Transverse colon (tissue), 4 donors: ENCODE measurements at regions not wholly inside any gene's neighbourhood (a gene's known extent, or its start where the extent isn't known, plus 50 kb on each side); places are given as distances from the start of the nearest gene placed in this dataset.

Source experiments
- DNase-seq: peaks from one replicate; pipeline ENCODE4 v3.0.0-alpha.2; 2019
- H3K27ac ChIP-seq, 4 donors: fragments of 200-600 bp; sonication (generic); 2 replicates each; pipeline ENCODE4 v1.5.1; 2016 to 2018; ENCODE audit warnings: inconsistent platforms in 4 of 4
- H3K27me3 ChIP-seq: fragments of 200-600 bp; sonication (generic); 2 replicates; pipeline ENCODE4 v1.5.1; 2017; ENCODE audit warnings: inconsistent platforms
- H3K36me3 ChIP-seq, 4 donors: fragments of 200-600 bp; sonication (generic); 2 replicates each; pipeline ENCODE4 v1.5.1; 2017 to 2019; ENCODE audit warnings: inconsistent platforms in 4 of 4
- H3K4me1 ChIP-seq, 4 donors: fragments of 200-600 bp; sonication (generic); 2 replicates each; pipeline ENCODE4 v1.5.1; 2017 to 2020; ENCODE audit warnings: inconsistent platforms in 4 of 4
- H3K4me3 ChIP-seq, 4 donors: fragments of 200-600 bp; sonication (generic); 1 replicate in 1 of 4; 2 replicates in 3 of 4; pipeline versions ENCODE4 v1.5.1 to v1.6.1; 2017 to 2019; ENCODE audit warnings: inconsistent platforms in 4 of 4
- H3K9me3 ChIP-seq, 2 donors: fragments of 200-600 bp; sonication (generic); 2 replicates each; pipeline ENCODE4 v1.5.1; 2017 to 2019; ENCODE audit warnings: inconsistent platforms in 2 of 2
- CTCF ChIP-seq, 5 experiments: fragments of 200-600 bp in 3 of 5; fragments of 450-650 bp in 2 of 5; sonication (generic) in 3 of 5; IDR thresholded peaks; 1 replicate in 2 of 5; 2 replicates in 3 of 5; pipeline ENCODE4 v1.5.1; 2016 to 2017; ENCODE audit warnings: antibody characterized with exemption in 5 of 5, inconsistent platforms in 3 of 5, mild to moderate bottlenecking in 2 of 5, moderate library complexity in 1 of 5
- EP300 ChIP-seq: sonication (generic); formaldehyde crosslinking; IDR thresholded peaks from one replicate; pipeline ENCODE4 v1.6.1; 2017; ENCODE audit warnings: antibody characterized with exemption, low read depth
- POLR2A ChIP-seq: fragments of 450-650 bp; IDR thresholded peaks from one replicate; pipeline ENCODE4 v1.6.1; 2016; ENCODE audit warnings: antibody characterized with exemption, mild to moderate bottlenecking, moderate library complexity
- POLR2AphosphoS5 ChIP-seq, 3 donors: sonication (generic); formaldehyde crosslinking; IDR thresholded peaks; one replicate each; pipeline ENCODE4 v1.6.1; 2016; ENCODE audit warnings: antibody characterized with exemption in 3 of 3
- WGBS, 2 donors: methylation state at CpG; one replicate each; pipeline ENCODE4 v1.1.5; 2018; ENCODE audit warnings: low coverage in 1 of 2; 5-methylcytosine and 5-hydroxymethylcytosine counted together
- in situ Hi-C, 4 donors: fragments of 200-750 bp; cut with MboI; loops; one replicate each; pipeline versions ENCODE4 v1.15.0 to v1.15.1; 2017; ENCODE audit warnings: low sequenced_read_pairs in 3 of 4, low pct_ligation_motif_present in 1 of 4, low pct_unique_long_range_greater_than_20kb in 1 of 4
- intact Hi-C: fragments of 100-400 bp; cut with DNase I; formaldehyde crosslinking; loops from one replicate; pipeline ENCODE4 v1.15.1; 2023; ENCODE audit warnings: low total_unique reads

- 47 to 64% methylated on average over 6 of the region's 6 CpGs for WGBS, 2 donors
- no peak overlapping the region for H3K27ac ChIP-seq
Observed at GRCh38 chr13:73610799-73611592, 523.2 kb downstream of the KLF12 start.

GRCh38 chr13:73608711-73609485, 525.3 kb downstream of the KLF12 start:
- no peak for DNase-seq
- Histone ChIP-seq H3K36me3 (no peaks in the 10 kb centered on the region), H3K27ac (no peak overlapping the region), H3K4me1 (peaks cover 0 to 9% (median 2%) of the 10 kb centered on the region in 4 donors), H3K27me3 (no peaks in the 10 kb centered on the region), H3K9me3 (peaks cover 0 to 5% of the 10 kb centered on the region in 2 donors), H3K4me3 (no peak overlapping the region)
- TF ChIP-seq POLR2A (no peak), CTCF (IDR thresholded peaks at IDR 0.05) (no peak), EP300 (no peak), POLR2AphosphoS5 (IDR thresholded peaks at IDR 0.05) (no peak)
- in situ Hi-C loops (no loop called here), intact Hi-C loops (no loop called here)
- WGBS, 2 donors, result 73 to 77% methylated on average over 5 to 7 of the region's 7 CpGs

More at GRCh38 chr13:73610799-73611592, 523.2 kb downstream of the KLF12 start:
- H3K4me3 ChIP-seq, result no peak overlapping the region
- peaks cover 0 to 9% (median 2%) of the 10 kb centered on the region in 4 donors for H3K4me1 ChIP-seq
- in situ Hi-C loops, result no loop called here
- intact Hi-C loops, result no loop called here
- peaks cover 0 to 5% of the 10 kb centered on the region in 2 donors for H3K9me3 ChIP-seq
- no peak for DNase-seq
- TF ChIP-seq POLR2A (no peak), CTCF (IDR thresholded peaks at IDR 0.05) (no peak), POLR2AphosphoS5 (IDR thresholded peaks at IDR 0.05) (no peak), EP300 (no peak)
- no peaks in the 10 kb centered on the region for H3K36me3 ChIP-seq
- no peaks in the 10 kb centered on the region for H3K27me3 ChIP-seq

- H3K4me3 ChIP-seq, result no peak overlapping the region
- H3K27me3 ChIP-seq, result no peaks in the 10 kb centered on the region
- H3K4me1 ChIP-seq, result peaks cover 0 to 9% (median 2%) of the 10 kb centered on the region in 4 donors
- H3K36me3 ChIP-seq, result no peaks in the 10 kb centered on the region
- H3K27ac ChIP-seq, result no peak overlapping the region
- in situ Hi-C loops, result no loop called here
- WGBS, 2 donors, result 57 to 67% methylated on average over 1 to 2 of the region's 2 CpGs
- TF ChIP-seq POLR2AphosphoS5 (IDR thresholded peaks at IDR 0.05) (no peak), CTCF (IDR thresholded peaks at IDR 0.05) (no peak), EP300 (no peak), POLR2A (no peak)
- intact Hi-C loops, result no loop called here
- H3K9me3 ChIP-seq, result peaks cover 0 to under 1% of the 10 kb centered on the region in 2 donors
- no peak for DNase-seq
Observed at GRCh38 chr13:73608157-73608516, 526.1 kb downstream of the KLF12 start.

- Histone ChIP-seq H3K27me3 (no peaks in the 10 kb centered on the region), H3K27ac (no peak overlapping the region), H3K9me3 (no peaks in the 10 kb centered on the region), H3K4me1 (peaks cover 0 to 9% (median 2%) of the 10 kb centered on the region in 4 donors), H3K36me3 (no peaks in the 10 kb centered on the region), H3K4me3 (no peak overlapping the region)
- intact Hi-C loops (no loop called here), in situ Hi-C loops (no loop called here)
- TF ChIP-seq POLR2AphosphoS5 (IDR thresholded peaks at IDR 0.05), result no peak
- no peak for TF ChIP-seq EP300
- TF ChIP-seq CTCF (IDR thresholded peaks at IDR 0.05), result no peak
- TF ChIP-seq POLR2A, result no peak
- 65 to 67% methylated on average over 6 of the region's 6 CpGs for WGBS, 2 donors
- no peak for DNase-seq
Observed at GRCh38 chr13:73607489-73608156, 526.6 kb downstream of the KLF12 start.
